ENCODE measurements at regions not wholly inside any gene's neighbourhood (a gene's known extent, or its start where the extent isn't known, plus 50 kb on each side); places are given as distances from the start of the nearest gene placed in this dataset.
A peak's percentile ranks its signal among the peaks of the same experiment; 100 is the strongest.
"Not testable (repeated sequence)": the region's sequence is repeated elsewhere in the genome, so short reads cannot be mapped to it uniquely, and the experiment has no call there.

DNA sequence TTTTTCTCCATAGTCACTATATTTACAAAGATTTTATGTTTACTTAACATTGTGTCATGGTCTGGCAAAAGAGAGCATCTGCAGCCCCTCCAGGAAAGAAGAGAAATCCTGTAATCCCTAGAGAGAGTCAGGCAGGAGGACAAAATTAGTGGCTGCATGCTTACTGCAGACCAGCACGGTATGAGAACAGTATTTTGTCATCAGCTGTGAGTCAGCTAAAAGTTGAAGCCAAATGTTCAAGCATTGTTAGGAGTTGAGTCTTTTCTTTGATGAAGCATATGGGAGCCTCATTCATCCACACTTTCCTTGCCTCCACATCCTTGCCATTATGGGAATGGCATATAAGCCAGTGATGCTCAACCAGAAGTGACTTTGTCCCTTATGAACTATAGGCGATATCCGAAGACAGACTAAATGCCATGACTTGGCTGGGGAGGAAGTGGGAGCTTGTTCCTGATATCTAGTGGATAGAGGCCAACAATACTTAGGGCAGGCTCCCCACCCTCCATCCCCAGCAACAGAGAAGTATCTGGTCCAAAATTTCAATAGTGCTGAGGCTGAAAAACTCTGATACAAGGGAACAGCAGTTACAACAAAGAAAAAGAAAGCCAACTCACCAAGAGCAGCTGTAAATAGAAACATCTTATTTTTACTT, 112.0 kb upstream of the OR5AK2 start:
- no peak for DNase-seq

DNA sequence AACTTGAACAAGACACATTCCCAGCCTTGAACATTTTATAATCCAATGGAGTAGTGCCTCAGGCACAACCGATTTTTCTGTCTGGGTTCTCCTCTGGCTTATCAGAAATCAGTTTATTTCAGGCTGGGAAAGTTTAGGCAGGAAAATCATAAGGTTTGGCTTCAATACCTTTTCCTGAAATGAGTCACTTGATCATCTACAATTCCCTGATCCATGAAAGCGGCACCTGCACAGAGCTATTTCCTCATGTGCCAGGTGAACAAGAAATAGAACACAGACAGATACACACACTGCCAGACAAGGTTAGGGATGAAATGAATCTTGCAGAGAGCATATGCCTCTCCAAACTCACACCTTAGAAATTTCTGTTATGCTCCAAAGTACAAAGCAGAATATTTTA, 106.7 kb upstream of the OR9G4 start:
- no peak for DNase-seq

DNA sequence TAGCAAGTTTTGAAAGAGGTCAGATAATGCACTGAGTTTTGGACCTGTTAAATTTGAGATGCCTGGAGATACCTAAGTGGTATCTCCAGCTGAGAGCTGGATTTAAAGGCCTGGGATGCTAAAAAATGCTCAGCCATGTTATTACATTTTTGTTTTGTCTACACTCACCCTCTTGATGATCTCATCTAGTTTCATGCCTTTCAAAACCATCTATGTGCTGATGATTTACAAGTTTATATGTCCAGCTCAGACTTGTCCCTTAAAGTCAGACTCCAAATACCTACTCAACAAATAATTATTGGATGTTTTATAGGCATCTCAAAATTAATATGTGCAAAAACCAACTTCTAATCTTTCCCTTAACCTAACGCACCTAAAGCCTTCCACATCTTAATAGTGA, 103.6 kb upstream of the OR9G4 start:
- DNase-seq = no peak

DNA sequence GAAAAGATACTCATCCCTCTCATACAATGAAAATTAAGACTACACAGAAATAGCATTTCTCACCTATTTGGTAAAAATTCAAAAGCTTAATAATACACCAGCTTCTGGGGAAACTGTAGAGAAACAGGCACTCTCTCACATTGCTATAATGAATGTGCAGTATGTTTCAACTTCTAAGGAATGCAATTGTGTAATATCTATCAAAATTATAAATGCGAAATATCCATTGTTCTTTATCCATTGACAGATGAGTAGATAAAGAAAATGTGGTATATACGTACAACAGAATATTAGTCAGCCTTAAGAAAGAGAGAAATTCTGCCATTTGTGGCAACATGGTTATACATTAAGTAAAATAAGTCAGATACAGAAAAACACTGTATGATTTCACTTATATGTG, 101.4 kb upstream of the OR9G4 start:
- DNase-seq = no peak

DNA sequence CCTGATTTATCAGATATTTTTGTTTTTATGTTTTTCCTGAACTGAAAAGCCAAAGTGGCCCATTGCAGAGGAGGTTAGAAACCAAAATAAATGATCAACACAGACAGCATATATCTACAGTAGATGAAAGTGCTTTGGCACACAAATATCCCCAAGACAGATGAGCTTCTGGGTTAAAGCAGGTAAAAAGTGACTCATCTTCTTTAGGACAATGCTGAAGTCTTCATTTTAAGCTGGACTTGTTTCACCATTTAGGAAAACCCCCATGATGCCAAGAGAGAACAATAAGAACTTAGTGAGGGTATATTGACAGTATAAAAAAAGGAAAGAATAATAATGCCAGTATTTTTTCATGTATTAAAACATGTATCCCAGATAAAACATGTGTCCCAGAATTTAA, 100.8 kb upstream of the OR9G4 start:
- no peak for DNase-seq

DNA sequence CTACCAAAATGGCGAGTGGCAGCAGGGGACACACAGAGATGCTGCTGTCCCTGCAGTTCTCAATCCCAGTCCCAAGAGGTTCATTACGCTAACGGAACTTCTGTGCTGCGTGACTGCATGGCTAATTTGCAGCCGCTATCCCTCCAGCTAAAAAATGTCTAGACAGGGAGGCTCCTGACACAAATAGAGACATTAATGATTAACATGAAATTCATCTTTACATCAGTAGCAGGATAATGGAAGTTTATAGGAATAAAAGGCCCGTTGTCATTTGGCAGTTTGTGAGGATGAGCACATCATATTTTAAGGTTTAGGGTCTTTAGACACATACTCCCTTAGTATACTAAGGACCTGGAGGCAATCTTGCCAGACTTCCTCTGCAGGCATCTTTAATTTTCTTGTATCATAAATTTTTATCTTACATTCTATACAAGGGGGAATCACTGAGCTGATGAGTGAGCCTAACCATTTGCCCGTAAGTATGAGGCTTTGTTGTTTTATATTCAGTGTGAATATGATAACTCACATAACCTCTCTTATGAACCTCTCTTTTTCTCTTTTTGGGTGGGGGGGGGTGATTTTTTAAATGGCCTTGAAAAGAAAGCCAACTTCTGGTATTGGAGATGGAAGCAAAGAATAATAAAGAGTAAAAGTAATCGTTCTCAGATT, 99.8 kb upstream of the OR9G4 start:
- no peak for DNase-seq

DNA sequence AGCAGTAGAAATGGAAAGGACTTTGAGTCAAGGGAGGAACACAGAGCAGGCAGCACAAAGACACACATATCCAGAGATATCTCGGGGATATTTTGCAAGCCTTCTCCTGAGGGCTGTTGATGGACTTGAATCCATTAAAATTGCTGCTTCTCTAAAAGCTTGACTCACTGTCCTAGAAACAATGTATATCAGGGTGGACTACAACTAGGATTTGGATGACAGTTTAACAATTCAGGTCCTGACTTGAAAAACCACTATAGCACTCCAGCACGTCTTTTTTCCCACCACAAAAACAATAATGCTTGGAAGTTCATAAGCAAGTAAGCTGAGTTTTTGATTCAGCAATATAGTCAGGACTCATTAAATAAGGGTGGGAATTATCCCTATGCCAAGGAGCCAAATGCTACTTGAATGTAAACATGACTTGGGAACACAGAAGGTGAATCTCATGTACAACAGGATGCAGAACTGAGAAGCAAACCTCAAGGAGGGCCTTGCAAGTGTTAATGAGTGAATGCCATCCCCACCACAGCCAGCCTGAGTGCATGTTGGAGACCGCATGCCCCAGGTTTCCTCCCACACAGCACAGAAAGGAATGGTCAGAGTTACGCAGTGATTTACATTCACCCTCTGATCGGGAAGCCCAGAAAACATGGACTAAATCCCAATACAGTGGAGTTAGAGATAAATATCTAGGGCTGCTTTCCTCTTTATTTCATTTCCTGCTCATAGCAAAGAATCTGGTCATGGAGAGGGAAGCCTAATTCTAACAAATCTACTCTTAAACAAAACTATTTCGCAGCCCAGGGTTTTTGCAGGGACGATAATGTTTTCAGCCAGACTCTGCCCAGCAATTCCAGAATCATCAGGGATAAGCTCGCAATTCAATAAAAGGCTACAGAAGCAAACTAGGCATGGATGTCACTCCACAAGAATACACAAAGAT, 98.4 kb upstream of the OR9G4 start:
- DNase-seq = no peak

DNA sequence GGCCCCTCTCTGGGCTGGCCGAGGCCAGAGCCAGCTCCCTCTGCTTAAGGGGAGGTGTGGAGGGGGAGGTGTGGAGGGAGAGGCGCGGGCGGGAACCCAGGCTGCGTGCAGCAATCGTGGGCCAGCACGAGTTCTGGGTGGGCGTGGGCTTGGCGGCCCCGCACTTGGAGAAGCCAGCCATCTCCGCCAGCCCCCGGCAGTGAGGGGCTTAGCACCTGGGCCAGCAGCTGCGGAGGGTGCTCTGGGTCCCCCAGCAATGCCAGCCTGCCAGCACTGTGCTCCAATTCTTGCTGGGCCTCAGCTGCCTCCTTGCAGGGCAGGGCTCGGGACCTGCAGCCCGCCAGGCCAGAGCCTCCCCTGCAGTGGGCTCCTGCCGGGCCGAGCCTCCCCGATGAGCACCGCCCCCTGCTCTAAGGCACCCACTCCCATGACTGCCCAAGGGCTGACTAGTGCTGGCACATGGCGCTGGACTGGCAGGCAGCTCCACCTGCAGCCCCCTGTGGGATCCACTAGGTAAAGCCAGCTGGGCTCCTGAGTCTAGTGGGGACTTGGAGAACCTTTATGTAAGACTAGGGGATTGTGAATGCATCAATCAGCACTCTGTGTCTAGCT, 96.7 kb upstream of the OR9G4 start:
- DNase-seq = no peak

DNA sequence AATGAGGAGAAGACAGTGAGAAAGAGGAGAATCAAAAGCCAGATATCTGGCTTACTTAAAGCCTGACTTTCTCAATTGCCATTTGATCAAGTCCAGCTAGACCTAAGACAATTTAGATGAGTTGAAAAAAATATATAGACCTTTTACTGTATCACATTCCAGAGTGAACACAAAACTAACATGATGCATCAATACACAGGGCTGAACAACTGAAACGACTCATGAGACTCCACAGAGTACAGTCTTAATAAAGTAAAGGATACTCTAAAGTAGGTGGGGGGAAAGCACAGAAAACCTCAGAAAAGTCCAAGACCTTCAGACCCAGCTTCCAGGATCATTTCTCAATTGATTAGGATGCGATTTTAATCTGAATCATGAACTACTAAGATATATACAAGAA, 95.3 kb upstream of the OR9G4 start:
- no peak for DNase-seq

DNA sequence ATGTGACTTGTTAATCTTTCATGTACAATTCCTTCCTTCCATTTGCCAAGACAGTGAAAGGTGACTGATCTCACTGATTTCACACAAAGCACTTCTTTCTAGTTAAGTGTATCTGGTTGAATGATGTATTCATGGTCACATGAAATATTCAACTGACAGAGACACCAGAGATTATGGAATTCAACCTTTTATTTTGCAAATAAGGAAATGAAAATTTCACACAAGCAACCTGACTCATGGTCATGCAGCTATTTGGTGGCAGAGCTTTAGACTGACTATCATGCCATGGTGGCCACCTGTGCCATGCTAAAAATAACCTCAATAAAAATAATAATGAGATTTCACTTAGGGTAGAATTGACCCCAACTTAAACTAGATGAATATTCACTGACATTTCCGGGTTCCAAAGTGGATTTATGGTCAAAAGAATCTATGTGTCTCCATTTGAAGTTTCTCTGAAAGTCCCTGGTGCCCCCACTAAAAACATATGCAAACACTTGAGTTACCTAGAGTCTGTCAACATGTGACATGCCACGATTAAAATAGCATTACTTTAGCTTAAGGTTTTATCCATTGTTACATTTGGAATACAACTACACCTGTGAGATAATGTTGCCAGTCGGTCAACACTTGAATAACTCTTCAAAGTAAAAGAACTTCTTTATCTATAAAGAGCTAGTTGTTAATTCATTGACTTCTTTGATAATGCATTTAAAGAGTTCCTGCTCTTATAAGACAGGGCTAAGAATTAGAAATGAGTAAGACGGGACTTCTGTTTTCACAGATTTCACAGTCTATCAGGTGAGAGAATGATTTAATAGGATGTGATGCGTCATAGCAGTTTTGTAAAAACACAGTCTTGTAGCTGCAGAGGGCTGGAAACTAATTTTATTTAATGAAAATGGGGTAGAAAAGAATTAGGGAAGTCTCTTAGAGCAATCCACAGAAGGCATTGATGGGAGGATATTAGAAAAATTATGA, 94.6 kb upstream of the OR9G4 start:
- peak; percentile 39 for DNase-seq

DNA sequence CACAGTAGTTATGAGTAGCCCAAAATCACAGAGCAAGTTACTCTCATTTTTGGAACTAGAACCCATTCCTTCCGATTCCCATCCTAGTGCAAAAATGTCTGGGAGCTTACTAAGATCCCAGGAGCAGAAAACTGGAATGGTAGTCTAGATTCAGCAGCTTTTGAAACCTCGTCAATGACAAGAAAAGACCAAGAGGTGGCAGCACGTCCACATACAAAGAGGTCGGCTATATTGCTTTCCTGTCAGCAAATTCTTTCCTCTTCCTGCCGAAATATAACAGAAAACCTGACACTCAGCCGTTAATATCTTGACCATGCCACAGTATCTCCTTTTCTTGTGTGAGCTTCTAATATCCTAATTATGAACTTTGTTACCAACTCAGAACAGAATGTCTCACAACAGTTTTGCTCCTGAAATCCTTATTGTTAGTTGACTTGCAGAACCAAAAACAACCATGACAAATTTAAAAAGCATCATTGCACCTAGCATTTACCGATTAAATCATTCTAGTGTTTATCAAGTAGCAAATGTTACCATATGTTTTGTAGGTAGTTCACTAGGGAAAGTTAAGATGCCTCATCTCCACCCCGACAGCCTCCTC, 92.8 kb upstream of the OR9G4 start:
- DNase-seq = peak; percentile 59

DNA sequence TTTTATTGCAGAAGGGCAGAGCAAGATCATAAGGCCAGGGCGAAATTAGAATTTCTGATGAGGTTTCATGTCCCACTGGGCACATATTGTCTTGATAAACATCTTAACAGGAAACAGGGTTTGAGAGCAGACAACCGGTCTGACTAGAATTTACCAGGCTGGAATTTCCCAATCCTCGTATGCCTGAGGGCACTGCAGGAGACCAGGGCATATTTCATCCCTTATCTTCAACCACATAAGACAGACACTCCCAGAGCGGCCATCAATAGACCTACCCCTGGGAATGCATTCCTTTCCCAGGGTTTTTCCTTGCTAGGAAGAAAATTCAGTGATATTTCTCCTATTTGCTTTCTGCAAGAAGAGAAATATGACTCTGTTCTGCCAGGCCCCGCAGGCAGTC, 78.9 kb upstream of the OR9G4 start:
- not testable (repeated sequence) for DNase-seq

DNA sequence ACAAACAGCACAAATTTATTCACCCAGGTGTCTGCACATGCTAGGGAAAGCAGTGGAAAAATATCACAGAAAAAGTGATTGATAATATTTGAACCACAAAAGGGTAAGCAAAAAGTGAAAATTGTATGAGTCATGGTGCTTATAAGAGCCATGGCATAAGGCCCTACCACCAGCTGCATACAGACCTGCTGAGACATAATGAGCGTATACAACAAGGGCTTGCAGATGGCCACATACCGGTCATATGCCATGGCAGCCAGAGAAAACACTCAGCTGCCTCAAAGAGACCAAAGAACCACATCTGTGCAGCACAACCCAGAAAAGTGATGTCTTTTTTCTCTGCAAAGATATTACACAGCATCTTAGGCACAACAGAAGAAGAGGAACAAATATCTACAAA, 71.4 kb upstream of the OR9G4 start:
- DNase-seq = no peak

DNA sequence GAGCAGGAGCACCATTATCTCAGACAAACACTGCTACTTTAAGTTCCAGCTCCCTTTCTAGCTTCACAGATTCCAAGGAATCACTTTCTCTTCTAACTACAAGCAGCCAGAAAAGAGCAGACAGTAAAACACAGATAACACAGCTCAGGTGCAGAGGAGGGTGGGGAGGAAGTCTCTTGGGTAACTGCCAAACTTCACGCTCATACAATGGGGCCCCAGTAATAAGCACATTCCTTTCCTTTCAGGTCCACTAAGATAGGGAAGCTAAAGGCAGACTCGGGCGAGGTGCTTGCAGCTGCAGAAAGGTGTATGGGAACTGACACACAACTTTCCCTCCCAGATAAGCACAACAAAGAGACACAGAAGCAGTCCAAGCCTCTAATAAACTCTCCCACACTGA, 69.2 kb upstream of the OR9G4 start:
- no peak for DNase-seq

DNA sequence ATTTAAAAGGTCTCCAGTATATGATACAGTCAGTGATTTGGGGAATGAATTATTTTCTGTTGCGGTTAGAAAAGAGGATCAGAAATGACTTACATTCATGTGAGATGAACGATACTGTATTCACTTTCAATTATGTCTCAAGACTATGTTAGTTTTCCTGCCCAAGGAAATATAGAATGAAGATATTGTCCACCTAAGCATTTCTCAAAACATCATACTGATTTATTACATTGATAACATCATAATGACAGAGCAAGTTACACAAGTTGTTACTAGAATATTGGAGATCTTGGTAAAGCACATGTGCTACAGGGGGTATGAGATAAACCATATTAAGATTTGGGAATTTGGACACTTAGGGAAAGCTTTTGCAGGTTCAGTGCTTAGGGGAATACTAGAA, 67.8 kb upstream of the OR9G4 start:
- DNase-seq = no peak

DNA sequence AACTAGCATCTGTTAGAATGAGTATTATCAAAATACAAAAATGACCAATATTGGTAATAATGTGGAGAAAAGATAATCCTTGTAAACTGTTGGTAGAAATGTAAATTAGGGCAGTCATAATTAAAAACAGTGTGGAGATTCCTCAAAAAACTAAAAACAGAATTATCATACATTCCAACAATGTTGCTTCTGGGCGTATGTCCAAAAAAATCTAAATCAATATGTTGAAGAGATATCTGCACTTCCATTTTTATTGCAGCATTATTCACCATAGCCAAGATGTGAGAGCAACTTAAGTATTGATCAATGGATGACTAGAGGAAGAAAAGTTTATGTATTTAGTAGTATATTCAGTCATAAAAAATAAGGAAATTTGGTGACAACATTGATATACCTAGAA, 59.8 kb upstream of the OR9G4 start:
- no peak for DNase-seq

DNA sequence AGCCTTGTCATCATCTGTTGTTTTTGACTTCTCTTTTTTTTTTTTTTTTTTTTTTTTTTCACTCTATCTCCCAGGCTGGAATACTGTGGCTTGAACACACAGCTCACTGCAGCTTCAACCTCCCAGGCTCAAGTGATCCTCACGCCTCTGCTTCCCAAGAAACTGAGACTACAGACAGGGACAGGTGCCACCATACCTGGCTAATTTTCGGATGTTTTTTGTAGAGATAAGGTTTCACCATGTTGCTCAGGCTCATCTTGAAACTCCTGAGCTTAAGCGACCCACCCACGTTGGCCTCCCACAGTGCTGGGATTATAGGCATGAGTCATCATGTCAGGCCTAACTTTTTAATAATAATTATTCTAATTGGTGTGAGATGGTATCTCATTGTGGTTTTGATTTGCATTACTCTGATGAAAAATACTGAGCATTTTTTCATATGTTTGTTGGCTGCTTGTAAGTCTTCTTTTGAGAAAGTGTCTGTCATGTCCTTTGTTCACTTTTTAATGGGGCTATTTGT, 51.3 kb upstream of the OR9G4 start:
- no peak for DNase-seq

All from suppressor macrophage treated with lipopolysaccharide for 4 hours (primary cell).